ENCODE measurements at regions not wholly inside any gene's neighbourhood (a gene's known extent, or its start where the extent isn't known, plus 50 kb on each side); places are given as distances from the start of the nearest gene placed in this dataset.

GRCh38 chr17:5718726-5719125 is 134.4 kb upstream of the NLRP1 start:
- TF ChIP-seq, protein P1, sequence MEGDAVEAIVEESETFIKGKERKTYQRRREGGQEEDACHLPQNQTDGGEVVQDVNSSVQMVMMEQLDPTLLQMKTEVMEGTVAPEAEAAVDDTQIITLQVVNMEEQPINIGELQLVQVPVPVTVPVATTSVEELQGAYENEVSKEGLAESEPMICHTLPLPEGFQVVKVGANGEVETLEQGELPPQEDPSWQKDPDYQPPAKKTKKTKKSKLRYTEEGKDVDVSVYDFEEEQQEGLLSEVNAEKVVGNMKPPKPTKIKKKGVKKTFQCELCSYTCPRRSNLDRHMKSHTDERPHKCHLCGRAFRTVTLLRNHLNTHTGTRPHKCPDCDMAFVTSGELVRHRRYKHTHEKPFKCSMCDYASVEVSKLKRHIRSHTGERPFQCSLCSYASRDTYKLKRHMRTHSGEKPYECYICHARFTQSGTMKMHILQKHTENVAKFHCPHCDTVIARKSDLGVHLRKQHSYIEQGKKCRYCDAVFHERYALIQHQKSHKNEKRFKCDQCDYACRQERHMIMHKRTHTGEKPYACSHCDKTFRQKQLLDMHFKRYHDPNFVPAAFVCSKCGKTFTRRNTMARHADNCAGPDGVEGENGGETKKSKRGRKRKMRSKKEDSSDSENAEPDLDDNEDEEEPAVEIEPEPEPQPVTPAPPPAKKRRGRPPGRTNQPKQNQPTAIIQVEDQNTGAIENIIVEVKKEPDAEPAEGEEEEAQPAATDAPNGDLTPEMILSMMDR (IDR thresholded peaks at IDR 0.05), result no peak
- TF ChIP-seq POLR2AphosphoS5 (IDR thresholded peaks at IDR 0.05), result no peak

Data from gastroesophageal sphincter (tissue), 3 donors.